ENCODE measurements at regions not wholly inside any gene's neighbourhood (a gene's known extent, or its start where the extent isn't known, plus 50 kb on each side); places are given as distances from the start of the nearest gene placed in this dataset.

DNA sequence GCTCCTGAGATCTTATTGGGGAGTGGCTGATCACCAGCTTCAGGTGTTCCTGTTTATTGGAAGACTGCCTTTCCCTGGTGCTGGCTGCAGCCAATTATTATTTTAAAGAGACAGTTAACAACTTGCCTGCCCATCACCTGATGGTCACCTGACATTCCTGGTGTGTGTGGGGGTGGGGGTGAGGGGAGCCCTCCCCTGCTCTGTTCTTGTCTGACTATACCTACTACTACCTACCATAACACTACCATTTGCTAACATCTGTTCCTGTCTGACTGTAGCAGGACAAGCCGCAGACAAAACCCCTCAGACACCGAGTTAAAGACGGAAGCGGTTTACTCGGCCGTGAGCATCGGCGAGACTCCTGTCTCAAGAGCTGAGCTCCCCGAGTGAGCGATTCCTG is 54.9 kb upstream of the NBPF3 start (continued):
- TF ChIP-seq, protein P1, sequence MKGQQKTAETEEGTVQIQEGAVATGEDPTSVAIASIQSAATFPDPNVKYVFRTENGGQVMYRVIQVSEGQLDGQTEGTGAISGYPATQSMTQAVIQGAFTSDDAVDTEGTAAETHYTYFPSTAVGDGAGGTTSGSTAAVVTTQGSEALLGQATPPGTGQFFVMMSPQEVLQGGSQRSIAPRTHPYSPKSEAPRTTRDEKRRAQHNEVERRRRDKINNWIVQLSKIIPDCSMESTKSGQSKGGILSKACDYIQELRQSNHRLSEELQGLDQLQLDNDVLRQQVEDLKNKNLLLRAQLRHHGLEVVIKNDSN (CRISPR knock-in tag; IDR thresholded peaks at IDR 0.05), result peak; percentile 49; the same call in 1 of the 2 replicates
- TF ChIP-seq ZNF24 (IDR thresholded peaks at IDR 0.05) (no peak), ZFPM2 (CRISPR knock-in tag; IDR thresholded peaks at IDR 0.05) (no peak)

DNA sequence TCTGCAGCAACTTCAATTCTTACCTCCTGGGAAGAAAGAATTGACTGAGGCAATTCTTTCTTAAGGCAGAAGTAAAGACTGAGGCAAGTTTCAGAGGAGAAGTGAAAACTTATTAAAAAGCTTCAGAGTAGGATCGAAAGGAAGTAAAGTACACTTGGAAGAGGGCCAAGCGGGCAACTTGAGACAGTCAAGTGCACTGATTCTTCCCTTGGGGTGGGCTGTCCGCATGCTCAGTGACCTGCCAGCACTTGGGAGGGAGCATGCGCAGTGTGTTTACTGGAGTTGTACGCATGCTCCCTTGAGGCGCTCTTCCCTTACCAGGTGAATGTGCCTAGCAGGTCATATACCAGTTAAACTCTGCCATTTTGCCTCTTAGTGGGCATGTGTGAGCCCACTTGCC is 55.3 kb upstream of the NBPF3 start:
- H3K9ac ChIP-seq (ENCODE audit: insufficient read depth in 1 of 2, low read depth in 2 of 2, low read length in 2 of 2), result no peak overlapping the region
- H3K4me2 ChIP-seq (ENCODE audit: insufficient read depth, low read length), result no peak overlapping the region; the same call in 1 of the 2 replicates
- H2AFZ ChIP-seq (ENCODE audit: low read depth, low read length), result peak overlapping the region; percentile 71
- CTCF ChIA-PET (ENCODE audit: low intra/inter-chr PET ratio), result interaction anchor here (1.1 kb wide), 1 partner anchor 211 kb away, joined by 3 read pairs; no protein-coding TSS in a partner anchor
- whole genome bisulfite sequencing (ENCODE audit: insufficient coverage, low coverage, missing lambda C conversion rate), result 10% methylated on average over 6 of the region's 6 CpGs
- DNase-seq (ENCODE audit: extremely low read depth in 1 of 4, low spot score in 3 of 4), result peak in 2 of 4 experiments; percentile 5 to 56
- peak in 1 of 2 experiments; percentile 54; a peak in 1 of 4 replicates for TF ChIP-seq FOXK2 (conservative IDR thresholded peaks at IDR 0.05 in 1 of 2, IDR thresholded peaks at IDR 0.05 in 1 of 2; ENCODE audit: low read depth in 2 of 2)
- no peak for TF ChIP-seq NFE2 (IDR thresholded peaks at IDR 0.05; ENCODE audit: low read depth)
- no peak for TF ChIP-seq ZNF785 (CRISPR knock-in tag; IDR thresholded peaks at IDR 0.05)
- peak; percentile 89 to 91 for TF ChIP-seq NRF1 (conservative IDR thresholded peaks at IDR 0.05 in 1 of 2, IDR thresholded peaks at IDR 0.05 in 1 of 2)
- TF ChIP-seq STAT5A (IDR thresholded peaks at IDR 0.05; ENCODE audit: borderline replicate concordance, low read length), result no peak
- TF ChIP-seq, protein P2, sequence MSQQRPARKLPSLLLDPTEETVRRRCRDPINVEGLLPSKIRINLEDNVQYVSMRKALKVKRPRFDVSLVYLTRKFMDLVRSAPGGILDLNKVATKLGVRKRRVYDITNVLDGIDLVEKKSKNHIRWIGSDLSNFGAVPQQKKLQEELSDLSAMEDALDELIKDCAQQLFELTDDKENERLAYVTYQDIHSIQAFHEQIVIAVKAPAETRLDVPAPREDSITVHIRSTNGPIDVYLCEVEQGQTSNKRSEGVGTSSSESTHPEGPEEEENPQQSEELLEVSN (IDR thresholded peaks at IDR 0.05; ENCODE audit: borderline replicate concordance in 1 of 2, extremely low read depth in 1 of 2, insufficient read depth in 1 of 2, insufficient read length in 1 of 2, low read depth in 1 of 2, low read length in 1 of 2, poor library complexity in 1 of 2, severe bottlenecking in 1 of 2), result peak in 1 of 2 experiments; percentile 11
- no peak for TF ChIP-seq ZNF586 (CRISPR knock-in tag; conservative IDR thresholded peaks at IDR 0.05)
- TF ChIP-seq L3MBTL2 (IDR thresholded peaks at IDR 0.05), result peak; percentile 37
- peak; percentile 81 for TF ChIP-seq NFIC (IDR thresholded peaks at IDR 0.05)
- H3K36me3 ChIP-seq (ENCODE audit: control insufficient read depth, insufficient read depth, low read length), result no peaks in the 10 kb centered on the region
- BruUV-seq (replicated peaks), result no TSS peak
- in situ Hi-C loops (cut with MboI), result no loop called here
- no peaks in the 10 kb centered on the region for H3K9me1 ChIP-seq (ENCODE audit: control insufficient read depth, insufficient read depth, low read length)
- POLR2A ChIA-PET, result no interaction called here
- H4K20me1 ChIP-seq (replicated peaks; ENCODE audit: control insufficient read depth, insufficient read depth, low read length), result no peaks in the 10 kb centered on the region
- H3K4me1 ChIP-seq (replicated peaks in 1 of 2; ENCODE audit: control insufficient read depth in 2 of 2, insufficient read depth in 2 of 2, low read length in 2 of 2), result peaks cover 0 to 8% of the 10 kb centered on the region in 2 experiments; a peak in 2 of 5 replicates
- no peaks in the 10 kb centered on the region for H3K9me3 ChIP-seq (replicated peaks; ENCODE audit: control insufficient read depth, insufficient read depth, low read depth, low read length)
- H3K79me2 ChIP-seq (ENCODE audit: control insufficient read depth, insufficient read depth, low read length), result no peaks in the 10 kb centered on the region
- peaks cover 0 to 8% of the 10 kb centered on the region in 2 experiments; a peak in 1 of 5 replicates for H3K27me3 ChIP-seq (ENCODE audit: control insufficient read depth in 2 of 2, insufficient read depth in 2 of 2, low read length in 2 of 2)
- H3K4me3 ChIP-seq, result no peak overlapping the region
- H3K27ac ChIP-seq (ENCODE audit: extremely low read depth, low read depth, low read length), result no peak overlapping the region
- FAIRE-seq, result peak; percentile 26
- ATAC-seq, result peak; percentile 60
- intact Hi-C loops (cut with micrococcal nuclease), result no loop called here

Measured in K562 (cell line).